ENCODE measurements at regions not wholly inside any gene's neighbourhood (a gene's known extent, or its start where the extent isn't known, plus 50 kb on each side); places are given as distances from the start of the nearest gene placed in this dataset.

GRCh38 chr5:116360008-116360853, 214.4 kb downstream of the SEMA6A start:
- H3K9me3 ChIP-seq, result no peaks in the 10 kb centered on the region
- H3K4me3 ChIP-seq, result peak overlapping the region in 1 of 4 donors; percentile 21
- peak overlapping the region in 3 of 5 donors; percentile 5 to 81 (median 33) for H3K27ac ChIP-seq
- H3K27me3 ChIP-seq, result no peaks in the 10 kb centered on the region
- H3K36me3 ChIP-seq, result no peaks in the 10 kb centered on the region
- TF ChIP-seq, protein P1, sequence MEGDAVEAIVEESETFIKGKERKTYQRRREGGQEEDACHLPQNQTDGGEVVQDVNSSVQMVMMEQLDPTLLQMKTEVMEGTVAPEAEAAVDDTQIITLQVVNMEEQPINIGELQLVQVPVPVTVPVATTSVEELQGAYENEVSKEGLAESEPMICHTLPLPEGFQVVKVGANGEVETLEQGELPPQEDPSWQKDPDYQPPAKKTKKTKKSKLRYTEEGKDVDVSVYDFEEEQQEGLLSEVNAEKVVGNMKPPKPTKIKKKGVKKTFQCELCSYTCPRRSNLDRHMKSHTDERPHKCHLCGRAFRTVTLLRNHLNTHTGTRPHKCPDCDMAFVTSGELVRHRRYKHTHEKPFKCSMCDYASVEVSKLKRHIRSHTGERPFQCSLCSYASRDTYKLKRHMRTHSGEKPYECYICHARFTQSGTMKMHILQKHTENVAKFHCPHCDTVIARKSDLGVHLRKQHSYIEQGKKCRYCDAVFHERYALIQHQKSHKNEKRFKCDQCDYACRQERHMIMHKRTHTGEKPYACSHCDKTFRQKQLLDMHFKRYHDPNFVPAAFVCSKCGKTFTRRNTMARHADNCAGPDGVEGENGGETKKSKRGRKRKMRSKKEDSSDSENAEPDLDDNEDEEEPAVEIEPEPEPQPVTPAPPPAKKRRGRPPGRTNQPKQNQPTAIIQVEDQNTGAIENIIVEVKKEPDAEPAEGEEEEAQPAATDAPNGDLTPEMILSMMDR (IDR thresholded peaks at IDR 0.05), result no peak
- TF ChIP-seq EP300 (IDR thresholded peaks at IDR 0.05) (no peak), POLR2A (IDR thresholded peaks at IDR 0.05) (no peak), POLR2AphosphoS5 (IDR thresholded peaks at IDR 0.05) (no peak)
- H3K4me1 ChIP-seq, result peaks cover 8 to 40% (median 25%) of the 10 kb centered on the region in 4 donors
- peak in 1 of 2 donors; percentile 80 for DNase-seq
- 56 to 71% (median 64%) methylated on average over 7 of the region's 7 CpGs for WGBS, 5 donors
- intact Hi-C loops (cut with DNase I; ENCODE audit: low total_unique reads), result no loop called here

DNA sequence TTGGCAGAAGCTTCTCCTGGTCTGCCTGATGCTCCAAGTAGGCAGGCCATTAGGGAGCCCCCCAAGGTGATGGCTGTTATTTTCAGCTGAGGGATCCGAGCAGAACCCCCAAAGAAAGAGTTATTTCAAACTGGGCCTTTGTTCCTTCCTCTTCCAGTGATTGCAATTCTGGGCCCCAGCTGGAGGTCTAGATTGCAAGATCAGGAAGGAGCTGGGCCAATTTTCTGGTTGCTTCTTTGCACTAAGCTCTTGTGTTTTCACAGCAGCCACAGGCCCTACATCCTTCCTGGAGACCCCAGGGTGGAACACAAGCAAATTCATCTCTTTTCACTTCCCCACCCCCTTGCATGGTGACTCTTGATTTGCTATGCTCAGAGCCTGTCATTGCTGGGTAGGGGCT, 215.0 kb downstream of the SEMA6A start:
- no peak for DNase-seq

GRCh38 chr5:116358911-116359418, 215.7 kb downstream of the SEMA6A start:
- intact Hi-C loops (cut with DNase I; ENCODE audit: low total_unique reads), result no loop called here
- H3K9me3 ChIP-seq, result peaks cover 0 to 8% (median 0%) of the 10 kb centered on the region in 4 donors
- DNase-seq, result no peak
- no peaks in the 10 kb centered on the region for H3K27me3 ChIP-seq
- WGBS, 5 donors, result 46 to 71% (median 52%) methylated on average over 1 of the region's 1 CpG
- H3K27ac ChIP-seq, result peak overlapping the region in 1 of 5 donors; percentile 81
- TF ChIP-seq, protein P1 (IDR thresholded peaks at IDR 0.05), result no peak
- TF ChIP-seq POLR2A (IDR thresholded peaks at IDR 0.05) (no peak), POLR2AphosphoS5 (IDR thresholded peaks at IDR 0.05) (no peak), EP300 (IDR thresholded peaks at IDR 0.05) (no peak)
- H3K36me3 ChIP-seq, result peaks cover 0 to 3% (median 0%) of the 10 kb centered on the region in 4 donors
- H3K4me1 ChIP-seq, result peaks cover 8 to 40% (median 25%) of the 10 kb centered on the region in 4 donors
- H3K4me3 ChIP-seq, result no peak overlapping the region

More for the DNA sequence above, 215.0 kb downstream of the SEMA6A start:
- H3K4me1 ChIP-seq, result peaks cover 8 to 40% (median 25%) of the 10 kb centered on the region in 4 donors
- no peaks in the 10 kb centered on the region for H3K27me3 ChIP-seq
- 80 to 100% (median 91%) methylated on average over 1 of the region's 1 CpG for WGBS, 5 donors
- peak overlapping the region in 3 of 5 donors; percentile 2 to 81 (median 5) for H3K27ac ChIP-seq
- no peak overlapping the region for H3K4me3 ChIP-seq
- TF ChIP-seq POLR2AphosphoS5 (IDR thresholded peaks at IDR 0.05) (no peak), EP300 (IDR thresholded peaks at IDR 0.05) (no peak), POLR2A (IDR thresholded peaks at IDR 0.05) (no peak)
- TF ChIP-seq, protein P1 (IDR thresholded peaks at IDR 0.05), result no peak
- peaks cover 0 to 2% (median 0%) of the 10 kb centered on the region in 4 donors for H3K9me3 ChIP-seq
- H3K36me3 ChIP-seq, result no peaks in the 10 kb centered on the region
- intact Hi-C loops (cut with DNase I; ENCODE audit: low total_unique reads), result no loop called here

GRCh38 chr5:116358015-116358523, 216.6 kb downstream of the SEMA6A start:
- H3K27ac ChIP-seq, result peak overlapping the region in 1 of 5 donors; percentile 81
- peaks cover 0 to 9% (median 0%) of the 10 kb centered on the region in 4 donors for H3K9me3 ChIP-seq
- H3K36me3 ChIP-seq, result peaks cover 0 to 3% (median 0%) of the 10 kb centered on the region in 4 donors
- H3K4me1 ChIP-seq, result peaks cover 8 to 40% (median 25%) of the 10 kb centered on the region in 4 donors
- no peaks in the 10 kb centered on the region for H3K27me3 ChIP-seq
- no peak for DNase-seq
- no peak overlapping the region for H3K4me3 ChIP-seq
- no peak for TF ChIP-seq EP300 (IDR thresholded peaks at IDR 0.05)
- TF ChIP-seq, protein P1 (IDR thresholded peaks at IDR 0.05), result no peak
- TF ChIP-seq POLR2A (IDR thresholded peaks at IDR 0.05), result no peak
- no peak for TF ChIP-seq POLR2AphosphoS5 (IDR thresholded peaks at IDR 0.05)
- intact Hi-C loops (cut with DNase I; ENCODE audit: low total_unique reads), result no loop called here
